Thyroid gland (tissue), 4 donors: ENCODE measurements at regions not wholly inside any gene's neighbourhood (a gene's known extent, or its start where the extent isn't known, plus 50 kb on each side); places are given as distances from the start of the nearest gene placed in this dataset.

ENCODE experiments used
- DNase-seq, 2 donors: peaks; one replicate each; pipeline ENCODE4 v3.0.0-alpha.2; 2019
- H3K27ac ChIP-seq, 3 donors: fragments of 200-600 bp; sonication (generic); 1 replicate in 2 of 3; 2 replicates in 1 of 3; pipeline ENCODE4 v1.5.1; 2016 to 2019; ENCODE audit warnings: mild to moderate bottlenecking in 1 of 3, moderate library complexity in 1 of 3
- H3K27me3 ChIP-seq: fragments of 200-600 bp; sonication (generic); one replicate; pipeline ENCODE4 v1.5.1; 2019
- H3K36me3 ChIP-seq, 2 donors: fragments of 200-600 bp; sonication (generic); one replicate each; pipeline ENCODE4 v1.5.1; 2016 to 2019
- H3K4me1 ChIP-seq, 2 donors: fragments of 200-600 bp; sonication (generic); one replicate each; pipeline ENCODE4 v1.5.1; 2017 to 2019
- H3K4me3 ChIP-seq, 3 donors: fragments of 200-600 bp; sonication (generic); replicated peaks in 1 of 3; 1 replicate in 2 of 3; 2 replicates in 1 of 3; pipeline ENCODE4 v1.5.1; 2016; ENCODE audit warnings: mild to moderate bottlenecking in 1 of 3
- H3K9me3 ChIP-seq: fragments of 200-600 bp; sonication (generic); one replicate; pipeline ENCODE4 v1.5.1; 2017
- CTCF ChIP-seq, 6 experiments: fragments of 200-600 bp in 3 of 6; fragments of 450-650 bp in 3 of 6; sonication (generic) in 3 of 6; IDR thresholded peaks; one replicate each; pipeline ENCODE4 v1.5.1; 2016 to 2019; ENCODE audit warnings: antibody characterized with exemption in 6 of 6, mild to moderate bottlenecking in 2 of 6, inconsistent platforms in 1 of 6, moderate library complexity in 1 of 6
- POLR2A ChIP-seq, 2 donors: fragments of 450-650 bp; IDR thresholded peaks; one replicate each; pipeline ENCODE4 v1.6.1; 2017; ENCODE audit warnings: antibody characterized with exemption in 2 of 2, mild to moderate bottlenecking in 2 of 2, moderate library complexity in 1 of 2
- WGBS, 2 donors: methylation state at CpG; one replicate each; pipeline ENCODE4 v1.1.5; 2017; 5-methylcytosine and 5-hydroxymethylcytosine counted together
- intact Hi-C: fragments of 100-400 bp; cut with DNase I; formaldehyde crosslinking; loops from one replicate; pipeline ENCODE4 v1.15.1; 2023

DNA sequence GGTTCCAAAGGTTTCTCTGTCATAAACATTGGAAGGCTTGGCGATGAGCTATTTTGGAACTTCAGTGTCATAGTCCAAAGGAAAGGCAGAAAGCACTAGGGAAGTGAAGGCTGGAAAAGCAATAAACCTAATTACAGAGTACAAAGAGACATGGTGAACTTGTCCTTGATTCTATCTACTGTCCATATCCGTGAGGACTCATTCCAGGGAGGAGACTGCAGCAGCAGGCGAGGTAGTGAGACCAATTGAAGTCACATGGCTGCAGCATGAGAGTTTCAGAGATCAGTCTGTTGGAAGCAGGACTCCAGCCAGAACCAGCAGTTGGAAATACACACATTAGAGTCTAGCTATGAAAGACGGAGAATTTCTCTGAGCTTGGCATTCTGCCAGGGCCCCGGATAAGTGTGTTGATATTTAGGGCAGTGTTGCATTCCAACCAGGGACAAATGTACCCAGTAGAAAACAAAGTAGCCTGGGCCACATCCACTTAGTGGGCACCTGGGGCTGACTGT, 54.1 kb upstream of the ARHGAP42 start:
- intact Hi-C loops: no loop called here
- peak; percentile 83 to 87 for DNase-seq

DNA sequence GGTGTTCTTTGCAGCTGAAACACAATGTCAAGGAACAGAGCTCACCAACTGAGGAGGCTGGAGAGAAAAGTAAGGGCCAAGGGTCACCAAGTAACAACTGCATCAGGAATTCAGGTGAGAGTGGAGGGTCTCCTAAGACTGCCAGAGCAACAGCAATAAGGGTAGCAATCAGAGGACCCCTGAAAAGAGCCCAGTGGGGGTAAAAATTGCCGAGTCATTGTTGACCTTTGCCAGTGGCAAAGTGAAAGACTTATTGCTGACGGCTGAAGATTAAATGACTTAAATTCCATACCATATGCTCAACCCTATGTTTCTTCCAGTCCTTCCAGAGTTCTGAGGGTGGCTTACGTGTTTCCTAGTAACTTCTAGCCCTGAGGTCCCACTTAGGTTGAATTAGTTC, 51.9 kb upstream of the ARHGAP42 start:
- intact Hi-C loops: no loop called here
- no peak for DNase-seq
- Histone ChIP-seq H3K4me1 (peaks cover 5 to 20% of the 10 kb centered on the region in 2 donors), H3K27me3 (no peaks in the 10 kb centered on the region), H3K36me3 (no peaks in the 10 kb centered on the region), H3K27ac (no peak overlapping the region), H3K9me3 (no peaks in the 10 kb centered on the region), H3K4me3 (no peak overlapping the region)
- TF ChIP-seq POLR2A (IDR thresholded peaks at IDR 0.05) (no peak), CTCF (IDR thresholded peaks at IDR 0.05) (no peak)
- 86 to 92% methylated on average over 3 of the region's 3 CpGs for WGBS, 2 donors

More for the DNA sequence above, 54.1 kb upstream of the ARHGAP42 start:
- Histone ChIP-seq H3K36me3 (no peaks in the 10 kb centered on the region), H3K9me3 (no peaks in the 10 kb centered on the region), H3K27me3 (no peaks in the 10 kb centered on the region), H3K27ac (peak overlapping the region in 2 of 3 donors; percentile 31 to 34), H3K4me1 (peaks cover 0 to 11% of the 10 kb centered on the region in 2 donors), H3K4me3 (no peak overlapping the region)
- WGBS, 2 donors: 14 to 25% methylated on average over 5 of the region's 5 CpGs
- TF ChIP-seq CTCF (IDR thresholded peaks at IDR 0.05) (no peak), POLR2A (IDR thresholded peaks at IDR 0.05) (no peak)

- H3K4me1 ChIP-seq: peaks cover 5 to 20% of the 10 kb centered on the region in 2 donors
- intact Hi-C loops: no loop called here
- no peaks in the 10 kb centered on the region for H3K27me3 ChIP-seq
- no peaks in the 10 kb centered on the region for H3K36me3 ChIP-seq
- H3K4me3 ChIP-seq: no peak overlapping the region
- no peaks in the 10 kb centered on the region for H3K9me3 ChIP-seq
- no peak overlapping the region for H3K27ac ChIP-seq
- TF ChIP-seq CTCF (IDR thresholded peaks at IDR 0.05): no peak
- no peak for TF ChIP-seq POLR2A (IDR thresholded peaks at IDR 0.05)
- 90 to 92% methylated on average over 3 of the region's 3 CpGs for WGBS, 2 donors
- no peak for DNase-seq
These were observed 50.6 kb upstream of the ARHGAP42 start for GRCh38 chr11:100636536-100636935.
